ENCODE measurements at regions not wholly inside any gene's neighbourhood (a gene's known extent, or its start where the extent isn't known, plus 50 kb on each side); places are given as distances from the start of the nearest gene placed in this dataset.

DNA sequence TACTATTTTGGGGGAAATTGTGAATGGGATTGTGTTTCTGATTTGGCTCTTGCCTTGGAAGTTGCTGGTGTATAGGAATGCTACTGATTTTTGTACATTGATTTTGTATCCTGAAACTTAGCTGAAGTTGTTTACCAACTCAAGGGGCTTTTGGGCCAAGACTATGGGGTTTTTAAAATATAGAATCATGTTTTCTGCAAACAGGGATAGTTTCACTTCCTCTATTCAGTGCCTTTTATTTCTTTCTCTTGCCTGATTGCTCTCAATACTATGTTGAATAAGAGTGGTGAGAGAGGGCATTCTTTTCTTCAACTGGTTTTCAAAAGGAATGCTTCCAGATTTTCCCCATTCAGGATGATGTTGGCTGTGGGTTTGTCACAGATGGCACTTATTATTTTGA lies 1383.8 kb upstream of the ACVR2A start:
- Mint-ChIP-seq H3K4me1 (no peaks in the 10 kb centered on the region), H3K4me3 (no peak overlapping the region), H3K27ac (no peak overlapping the region), H3K27me3 (no peaks in the 10 kb centered on the region), H3K36me3 (ENCODE audit: low read depth) (no peaks in the 10 kb centered on the region), H3K9me3 (peaks cover 7% of the 10 kb centered on the region)
- CTCF ChIA-PET = no interaction called here
- POLR2A ChIA-PET = no interaction called here
- no peak for DNase-seq

DNA sequence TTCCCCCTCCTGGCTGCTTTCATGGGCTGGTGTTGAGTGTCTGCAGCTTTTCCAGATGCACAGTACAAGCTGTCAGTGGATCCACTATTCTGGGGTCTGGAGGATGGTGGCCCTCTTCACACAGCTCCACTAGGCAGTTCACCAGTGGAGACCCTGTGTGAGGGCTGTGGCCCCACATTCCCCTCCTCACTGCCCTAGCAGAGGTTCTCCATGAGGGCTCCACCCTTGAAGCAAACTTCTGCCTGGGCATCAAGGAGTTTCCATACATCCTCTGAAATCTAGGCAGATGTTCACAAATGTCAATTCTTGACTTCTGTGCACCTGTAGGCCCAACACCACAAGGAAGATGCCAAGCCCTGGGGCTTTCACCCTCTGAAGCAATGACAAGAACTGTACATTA lies 1386.2 kb upstream of the ACVR2A start:
- Mint-ChIP-seq H3K4me3 (no peak overlapping the region), H3K27me3 (no peaks in the 10 kb centered on the region), H3K36me3 (ENCODE audit: low read depth) (no peaks in the 10 kb centered on the region), H3K27ac (no peak overlapping the region), H3K4me1 (no peaks in the 10 kb centered on the region), H3K9me3 (peaks cover 7% of the 10 kb centered on the region)
- CTCF ChIA-PET = no interaction called here
- POLR2A ChIA-PET = no interaction called here
- no peak for DNase-seq

DNA sequence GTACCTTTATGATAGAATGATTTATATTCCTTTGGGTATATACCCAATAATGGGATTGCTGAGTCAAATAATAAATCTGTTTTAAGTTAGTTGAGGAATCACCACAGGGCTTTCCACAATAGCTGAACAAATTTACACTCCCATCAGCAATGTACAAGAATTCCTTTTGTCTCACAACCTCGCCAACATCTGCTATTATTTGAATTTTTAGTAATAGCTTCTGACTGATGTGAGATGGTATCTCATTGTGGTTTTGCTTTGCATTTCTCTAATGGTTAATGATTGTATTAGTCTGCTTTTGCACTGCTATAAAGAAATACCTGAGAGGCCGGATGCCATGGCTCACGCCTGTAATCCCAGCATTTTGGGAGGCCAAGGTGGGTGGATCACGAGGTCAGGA lies 1387.6 kb upstream of the ACVR2A start:
- Mint-ChIP-seq H3K9me3 (peaks cover 2% of the 10 kb centered on the region), H3K4me1 (no peaks in the 10 kb centered on the region), H3K27me3 (no peaks in the 10 kb centered on the region), H3K27ac (no peak overlapping the region), H3K4me3 (no peak overlapping the region), H3K36me3 (ENCODE audit: low read depth) (no peaks in the 10 kb centered on the region)
- no peak for DNase-seq
- ChIA-PET CTCF (no interaction called here), POLR2A (no interaction called here)

DNA sequence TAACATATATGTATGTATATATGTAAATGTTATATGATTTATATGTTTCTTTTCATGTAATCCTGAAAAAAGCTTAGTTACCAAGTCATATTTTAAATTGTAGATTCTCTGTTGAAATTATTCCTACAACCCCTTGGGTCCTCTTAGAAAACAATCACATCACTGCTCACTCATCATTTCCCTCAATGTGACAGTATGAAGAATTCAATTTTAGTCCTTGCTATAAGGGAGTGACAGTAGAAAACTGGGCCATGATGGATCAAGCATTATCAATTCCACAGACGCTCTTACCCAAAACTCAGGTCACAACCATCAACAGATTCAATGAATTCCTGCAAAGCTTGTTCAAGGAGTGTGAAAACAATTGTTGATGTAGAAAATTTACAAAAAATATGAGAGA lies 1389.5 kb upstream of the ACVR2A start:
- ChIA-PET POLR2A (no interaction called here), CTCF (no interaction called here)
- Mint-ChIP-seq H3K4me3 (no peak overlapping the region), H3K36me3 (ENCODE audit: low read depth) (no peaks in the 10 kb centered on the region), H3K9me3 (peaks cover 2% of the 10 kb centered on the region), H3K27me3 (no peaks in the 10 kb centered on the region), H3K4me1 (no peaks in the 10 kb centered on the region), H3K27ac (no peak overlapping the region)
- DNase-seq = no peak

DNA sequence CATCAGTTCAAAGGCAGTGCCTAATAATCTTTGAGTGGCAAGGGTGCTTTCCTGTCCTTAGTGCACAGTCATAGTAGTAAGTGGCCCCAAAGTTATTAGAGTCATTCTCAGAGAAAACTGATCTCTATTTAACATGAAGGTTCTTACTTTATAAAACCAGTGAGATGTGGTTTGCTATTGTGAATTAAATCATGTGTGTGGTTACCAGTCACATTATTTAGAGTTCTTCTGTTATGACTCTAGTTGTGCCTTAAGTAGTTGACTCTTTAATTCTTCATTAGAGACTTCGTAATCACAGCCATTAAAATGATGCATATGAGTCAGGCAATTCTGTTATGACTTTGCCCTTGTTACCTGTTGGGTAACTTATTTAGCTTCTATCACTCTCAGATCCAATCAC lies 1392.9 kb upstream of the ACVR2A start:
- H3K4me1 Mint-ChIP-seq = no peaks in the 10 kb centered on the region
- H3K9me3 Mint-ChIP-seq = no peaks in the 10 kb centered on the region
- DNase-seq = no peak
- H3K27me3 Mint-ChIP-seq = no peaks in the 10 kb centered on the region
- ChIA-PET POLR2A (no interaction called here), CTCF (no interaction called here)
- no peak overlapping the region for H3K27ac Mint-ChIP-seq
- no peak overlapping the region for H3K4me3 Mint-ChIP-seq
- H3K36me3 Mint-ChIP-seq (ENCODE audit: low read depth) = no peaks in the 10 kb centered on the region

DNA sequence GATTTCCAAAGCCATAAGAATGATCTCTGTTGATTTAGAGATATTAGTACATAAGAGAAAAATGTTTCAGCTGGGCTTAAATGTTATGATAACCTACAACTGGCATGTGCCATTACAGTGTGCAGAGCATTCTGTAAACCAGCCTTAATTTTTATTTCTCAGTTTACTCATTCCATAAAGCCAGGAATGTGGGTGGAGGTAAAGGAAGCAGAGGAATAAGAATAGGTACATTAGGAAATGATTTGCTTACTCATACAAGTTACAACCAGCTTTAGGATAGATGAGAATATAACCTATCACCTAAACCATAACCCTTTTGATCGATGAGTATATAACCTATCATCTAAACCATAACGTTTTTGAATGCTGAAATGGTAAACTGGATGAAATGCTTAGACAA lies 1394.7 kb upstream of the ACVR2A start:
- CTCF ChIA-PET = no interaction called here
- Mint-ChIP-seq H3K4me1 (no peaks in the 10 kb centered on the region), H3K27me3 (no peaks in the 10 kb centered on the region), H3K36me3 (ENCODE audit: low read depth) (no peaks in the 10 kb centered on the region), H3K4me3 (no peak overlapping the region), H3K9me3 (no peaks in the 10 kb centered on the region), H3K27ac (no peak overlapping the region)
- no peak for DNase-seq
- POLR2A ChIA-PET = no interaction called here

DNA sequence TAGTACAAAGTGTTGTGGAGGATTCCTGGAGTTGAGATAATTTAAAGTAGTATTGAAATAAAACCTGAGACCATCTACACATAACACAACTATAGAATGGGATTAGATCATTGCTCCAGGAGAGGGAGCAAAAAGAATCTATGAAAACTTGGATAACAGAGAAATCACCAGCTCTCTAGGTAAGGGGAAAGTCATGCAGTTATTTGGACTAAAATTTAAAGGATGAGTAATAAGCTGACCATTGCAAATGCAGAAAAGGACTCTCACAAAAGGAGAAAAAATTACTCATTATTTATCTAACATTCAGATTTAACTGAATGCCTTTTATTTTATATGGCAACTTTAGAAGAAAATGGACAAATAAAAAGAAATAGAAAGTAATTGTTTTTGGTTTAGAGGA lies 1399.8 kb upstream of the ACVR2A start:
- H3K27me3 Mint-ChIP-seq = no peaks in the 10 kb centered on the region
- ChIA-PET POLR2A (no interaction called here), CTCF (no interaction called here)
- H3K4me1 Mint-ChIP-seq = no peaks in the 10 kb centered on the region
- no peak overlapping the region for H3K27ac Mint-ChIP-seq
- no peak overlapping the region for H3K4me3 Mint-ChIP-seq
- H3K36me3 Mint-ChIP-seq (ENCODE audit: low read depth) = no peaks in the 10 kb centered on the region
- H3K9me3 Mint-ChIP-seq = no peaks in the 10 kb centered on the region
- DNase-seq = no peak

DNA sequence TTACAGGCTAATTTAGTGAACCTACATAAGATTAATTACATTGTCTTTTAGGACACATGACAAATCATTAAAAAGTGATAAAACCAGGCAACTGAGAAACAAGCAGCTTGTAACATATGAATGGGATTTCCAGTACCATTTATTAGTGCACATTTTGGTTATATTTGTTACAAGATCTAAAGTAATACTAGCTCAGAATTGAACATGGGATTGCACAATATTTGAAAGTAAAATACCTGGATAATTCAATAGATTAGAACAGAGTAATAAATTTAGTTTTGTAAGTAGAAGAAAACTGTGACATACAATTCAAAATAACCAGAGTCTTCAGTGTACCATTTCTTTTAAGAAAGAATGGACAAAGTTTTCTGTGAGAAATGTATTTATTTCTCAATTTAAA lies 1400.7 kb upstream of the ACVR2A start:
- H3K27me3 Mint-ChIP-seq = no peaks in the 10 kb centered on the region
- ChIA-PET CTCF (no interaction called here), POLR2A (no interaction called here)
- no peak overlapping the region for H3K4me3 Mint-ChIP-seq
- no peaks in the 10 kb centered on the region for H3K36me3 Mint-ChIP-seq (ENCODE audit: low read depth)
- DNase-seq = no peak
- H3K27ac Mint-ChIP-seq = no peak overlapping the region
- H3K9me3 Mint-ChIP-seq = no peaks in the 10 kb centered on the region
- no peaks in the 10 kb centered on the region for H3K4me1 Mint-ChIP-seq

DNA sequence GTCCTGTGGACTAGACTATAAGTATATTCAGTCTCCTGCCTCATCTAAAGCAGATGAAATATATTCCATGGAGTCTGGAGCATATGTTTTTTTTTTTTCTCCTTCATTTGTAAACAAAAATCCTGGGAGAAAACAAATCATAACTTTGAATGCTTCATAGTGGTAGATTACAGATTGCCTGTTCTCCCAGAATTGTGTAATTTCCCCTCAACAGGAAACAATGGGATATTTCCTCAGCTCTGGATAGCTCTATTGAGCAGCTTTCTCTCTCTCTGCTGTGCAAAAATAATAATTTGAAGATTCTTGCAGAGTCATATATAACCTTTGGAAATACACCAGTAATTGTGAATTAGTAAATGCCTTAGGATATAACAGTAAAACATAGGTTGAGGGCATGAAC lies 1406.6 kb upstream of the ACVR2A start:
- Mint-ChIP-seq H3K27ac (no peak overlapping the region), H3K9me3 (no peaks in the 10 kb centered on the region), H3K36me3 (ENCODE audit: low read depth) (no peaks in the 10 kb centered on the region), H3K4me1 (no peaks in the 10 kb centered on the region), H3K27me3 (no peaks in the 10 kb centered on the region), H3K4me3 (no peak overlapping the region)
- no peak for DNase-seq
- ChIA-PET CTCF (no interaction called here), POLR2A (no interaction called here)

DNA sequence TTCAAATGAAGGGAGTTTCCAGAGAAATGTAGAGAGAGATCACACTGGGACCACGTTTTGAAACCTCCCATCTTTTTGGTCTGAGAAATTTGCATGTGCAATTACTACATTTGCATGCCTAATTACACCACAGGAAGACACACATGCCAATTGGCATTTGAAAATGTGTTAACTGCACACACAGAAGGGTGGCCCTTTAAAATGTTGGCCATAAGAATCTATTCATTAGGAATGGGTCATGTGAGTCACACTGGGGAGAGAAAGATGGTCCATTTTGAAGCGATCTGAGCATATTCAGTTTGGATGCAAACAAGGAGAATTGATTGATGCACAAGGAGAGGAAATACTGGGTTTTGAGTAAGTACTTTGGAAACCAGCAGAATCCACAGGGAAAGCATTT lies 1407.1 kb upstream of the ACVR2A start:
- Mint-ChIP-seq H3K4me3 (no peak overlapping the region), H3K27ac (no peak overlapping the region), H3K4me1 (no peaks in the 10 kb centered on the region), H3K36me3 (ENCODE audit: low read depth) (no peaks in the 10 kb centered on the region), H3K27me3 (no peaks in the 10 kb centered on the region), H3K9me3 (no peaks in the 10 kb centered on the region)
- POLR2A ChIA-PET = no interaction called here
- DNase-seq = no peak
- CTCF ChIA-PET = no interaction called here

DNA sequence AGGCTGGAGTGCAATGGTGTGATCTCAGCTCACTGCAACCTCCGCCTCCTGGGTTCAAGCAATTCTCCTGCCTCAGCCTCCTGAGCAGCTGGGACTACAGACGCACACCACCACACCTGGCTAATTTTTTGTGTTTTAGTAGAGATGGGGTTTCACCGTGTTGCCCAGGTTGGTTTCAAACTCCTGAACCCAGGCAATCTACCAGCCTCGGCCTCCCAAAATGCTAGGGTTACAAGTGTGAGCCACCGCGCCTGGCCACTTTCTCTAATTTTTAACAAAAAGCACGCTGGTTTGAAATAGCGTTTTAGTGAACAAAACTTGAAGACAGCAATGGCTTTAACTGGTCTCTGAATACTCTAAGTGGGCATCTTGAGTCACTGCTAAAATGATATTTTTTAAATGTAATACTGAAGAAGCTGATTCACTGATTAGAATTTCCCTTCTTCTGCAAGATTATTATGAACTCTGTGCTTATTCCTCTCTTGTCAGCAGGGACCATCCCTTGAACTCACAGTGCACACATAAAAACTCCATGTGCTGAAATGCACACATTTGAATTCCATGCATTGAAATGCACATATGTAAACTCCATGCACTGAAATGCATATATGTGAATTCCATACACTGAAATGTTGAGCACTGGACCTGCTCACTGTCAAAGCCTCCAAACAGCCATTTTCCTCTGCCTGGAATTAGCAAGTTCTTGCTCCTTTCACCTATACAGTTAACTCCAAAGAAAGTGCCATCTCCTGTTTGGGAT lies 1411.5 kb upstream of the ACVR2A start:
- Mint-ChIP-seq H3K4me3 (no peak overlapping the region), H3K27ac (no peak overlapping the region), H3K36me3 (ENCODE audit: low read depth) (no peaks in the 10 kb centered on the region), H3K9me3 (no peaks in the 10 kb centered on the region), H3K4me1 (no peaks in the 10 kb centered on the region), H3K27me3 (no peaks in the 10 kb centered on the region)
- ChIA-PET POLR2A (no interaction called here), CTCF (no interaction called here)
- DNase-seq = no peak

DNA sequence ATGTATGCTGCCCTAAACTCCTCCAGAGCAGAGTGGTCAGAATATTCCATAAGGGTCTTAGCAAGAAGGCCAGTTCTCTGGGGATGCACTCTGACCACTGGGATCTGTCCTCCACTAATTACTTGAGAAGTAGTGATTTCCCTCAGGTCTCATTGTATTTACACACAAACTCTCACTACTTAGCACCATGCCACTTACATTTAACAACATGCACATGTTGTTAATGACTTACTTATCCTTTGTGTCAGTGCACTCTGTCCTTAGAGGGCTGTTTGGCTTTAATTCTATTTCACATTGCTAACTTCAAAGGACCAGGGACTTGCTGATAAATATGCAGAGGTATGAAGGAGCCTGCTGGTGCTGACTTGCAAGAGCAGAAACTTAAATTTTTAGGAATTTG lies 1415.5 kb upstream of the ACVR2A start:
- H3K4me3 Mint-ChIP-seq = no peak overlapping the region
- H3K27me3 Mint-ChIP-seq = no peaks in the 10 kb centered on the region
- H3K27ac Mint-ChIP-seq = no peak overlapping the region
- no peak for DNase-seq
- ChIA-PET CTCF (no interaction called here), POLR2A (no interaction called here)
- no peaks in the 10 kb centered on the region for H3K9me3 Mint-ChIP-seq
- no peaks in the 10 kb centered on the region for H3K36me3 Mint-ChIP-seq (ENCODE audit: low read depth)
- no peaks in the 10 kb centered on the region for H3K4me1 Mint-ChIP-seq

DNA sequence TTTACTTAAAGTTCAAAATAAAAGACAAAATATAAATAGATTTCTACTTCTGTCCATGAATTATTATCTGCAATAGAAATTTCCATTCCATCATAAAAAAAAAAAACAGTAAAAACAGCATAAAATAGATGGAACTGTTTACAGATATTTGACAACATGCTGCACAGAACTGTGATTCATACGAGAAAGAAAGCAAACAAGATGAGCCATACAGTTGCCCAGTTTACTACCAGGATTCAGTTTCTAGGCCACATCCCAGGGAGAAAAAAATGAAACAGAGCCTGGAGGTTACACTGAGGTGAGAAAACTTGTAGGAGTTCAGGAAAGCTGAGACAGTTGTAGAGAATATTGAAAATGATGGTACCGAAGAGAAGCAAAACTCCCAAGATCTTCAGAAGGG lies 1426.9 kb upstream of the ACVR2A start:
- no peak for DNase-seq
- ChIA-PET POLR2A (no interaction called here), CTCF (no interaction called here)
- Mint-ChIP-seq H3K4me3 (no peak overlapping the region), H3K27me3 (no peaks in the 10 kb centered on the region), H3K27ac (no peak overlapping the region), H3K36me3 (ENCODE audit: low read depth) (no peaks in the 10 kb centered on the region), H3K4me1 (no peaks in the 10 kb centered on the region), H3K9me3 (no peaks in the 10 kb centered on the region)

DNA sequence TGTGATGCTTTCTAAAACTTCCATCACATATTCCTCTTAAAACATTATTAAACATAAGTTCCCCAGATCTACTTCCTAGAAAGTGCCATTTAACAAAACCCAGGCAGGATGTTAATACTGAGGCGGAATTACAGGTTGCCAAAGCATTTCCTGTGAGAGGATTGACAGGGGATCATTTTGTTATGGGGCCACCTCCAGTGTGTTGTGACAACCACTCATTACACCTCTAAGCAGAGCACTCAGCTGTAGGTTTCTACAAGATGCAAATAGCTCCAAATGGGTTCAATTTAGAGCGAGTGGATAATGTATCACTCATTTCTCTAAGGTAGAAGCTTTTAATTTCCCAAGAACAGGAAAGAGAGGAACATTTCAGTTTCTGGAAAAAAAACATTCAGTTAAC lies 1429.5 kb upstream of the ACVR2A start:
- CTCF ChIA-PET = no interaction called here
- no peak overlapping the region for H3K4me3 Mint-ChIP-seq
- no peak overlapping the region for H3K27ac Mint-ChIP-seq

DNA sequence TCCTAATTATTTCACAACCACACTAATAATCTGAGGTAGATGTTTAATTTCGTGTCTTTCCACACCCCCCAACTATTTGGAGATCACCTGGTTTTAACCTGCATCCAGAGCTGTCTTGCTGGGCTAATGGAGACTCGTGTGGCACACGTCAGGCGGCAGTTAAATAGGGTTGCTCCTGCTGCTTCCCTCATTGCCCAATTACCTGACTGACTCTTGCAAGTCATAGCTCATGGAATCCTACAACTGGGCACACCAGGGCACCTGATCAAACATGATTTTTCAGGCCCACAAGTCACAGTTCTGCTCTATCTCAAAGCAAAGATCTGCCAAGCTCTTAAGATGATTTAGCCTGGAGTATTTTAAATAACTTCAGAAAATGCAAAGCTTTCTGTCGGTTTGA lies 1430.4 kb upstream of the ACVR2A start:
- Mint-ChIP-seq H3K27ac (no peak overlapping the region), H3K36me3 (ENCODE audit: low read depth) (no peaks in the 10 kb centered on the region), H3K9me3 (no peaks in the 10 kb centered on the region), H3K4me3 (no peak overlapping the region), H3K4me1 (no peaks in the 10 kb centered on the region), H3K27me3 (no peaks in the 10 kb centered on the region)
- ChIA-PET POLR2A (no interaction called here), CTCF (no interaction called here)
- no peak for DNase-seq

More for the DNA sequence above, 1429.5 kb upstream of the ACVR2A start:
- Mint-ChIP-seq H3K9me3 (no peaks in the 10 kb centered on the region), H3K4me1 (no peaks in the 10 kb centered on the region), H3K27me3 (no peaks in the 10 kb centered on the region), H3K36me3 (ENCODE audit: low read depth) (no peaks in the 10 kb centered on the region)
- POLR2A ChIA-PET = no interaction called here
- no peak for DNase-seq
